CD4-positive, alpha-beta T cell treated with Interleukin-15 for 4 hours (primary cell): ENCODE measurements at regions not wholly inside any gene's neighbourhood (a gene's known extent, or its start where the extent isn't known, plus 50 kb on each side); places are given as distances from the start of the nearest gene placed in this dataset.

ENCODE experiments used
- DNase-seq: peaks from one replicate; pipeline ENCODE4 v3.0.0-alpha.2; 2020; ENCODE audit warnings: low spot score

DNA sequence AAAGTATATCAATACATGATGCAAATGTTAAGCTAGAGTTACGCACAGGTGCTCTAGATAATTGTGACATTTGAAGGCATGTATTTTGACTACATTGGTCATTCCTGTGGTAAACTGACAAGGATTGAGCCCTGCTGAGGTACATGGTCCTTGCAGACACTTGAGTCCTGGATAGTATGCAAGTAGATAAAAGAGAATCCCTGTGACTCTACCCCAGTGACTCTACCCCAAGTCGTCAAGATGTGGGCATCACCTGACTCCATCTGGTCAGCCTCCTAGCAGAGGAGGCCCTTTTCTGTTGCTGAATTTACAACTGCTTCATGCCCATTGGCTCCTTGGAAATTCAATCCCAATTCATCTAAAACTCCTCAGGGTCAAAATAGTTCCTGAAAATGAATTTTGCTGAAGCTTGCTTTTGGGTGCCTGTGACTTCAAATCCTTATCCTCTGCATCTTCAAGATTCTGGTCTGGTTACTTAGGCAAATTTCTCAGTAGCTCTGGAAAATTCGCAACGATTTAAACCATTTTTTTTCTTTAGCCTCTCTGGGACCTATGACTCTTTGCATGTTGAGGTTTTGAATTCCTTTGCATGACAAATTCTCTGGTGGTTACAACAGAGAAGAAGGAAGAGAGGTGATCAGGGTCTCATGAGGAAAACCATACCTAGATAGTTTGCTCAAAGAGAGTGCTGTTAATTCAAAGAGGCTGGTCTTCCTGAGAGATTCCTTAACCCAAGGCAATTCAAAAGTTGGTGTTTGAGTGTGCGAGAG is 422.1 kb downstream of the FGF9 start:
- no peak for DNase-seq

DNA sequence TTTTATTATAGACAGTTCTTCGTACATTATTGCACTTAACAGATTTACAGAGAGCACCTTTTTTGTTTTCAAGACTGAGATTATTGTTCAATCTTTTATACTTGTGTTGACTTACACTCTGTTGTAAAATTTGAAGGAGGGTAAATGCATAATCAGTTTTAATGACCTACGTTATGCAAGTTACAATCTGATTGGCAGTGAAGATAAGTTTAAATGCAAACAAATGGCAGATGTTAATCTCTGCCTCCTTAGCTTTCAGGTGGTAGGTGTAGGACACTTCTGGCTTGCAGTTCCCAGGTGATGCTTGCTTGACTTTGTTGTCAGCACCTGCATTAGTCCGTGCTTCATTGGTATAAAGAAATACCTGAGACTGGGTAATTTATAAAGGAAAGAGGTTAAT is 424.9 kb downstream of the FGF9 start:
- DNase-seq, result no peak

DNA sequence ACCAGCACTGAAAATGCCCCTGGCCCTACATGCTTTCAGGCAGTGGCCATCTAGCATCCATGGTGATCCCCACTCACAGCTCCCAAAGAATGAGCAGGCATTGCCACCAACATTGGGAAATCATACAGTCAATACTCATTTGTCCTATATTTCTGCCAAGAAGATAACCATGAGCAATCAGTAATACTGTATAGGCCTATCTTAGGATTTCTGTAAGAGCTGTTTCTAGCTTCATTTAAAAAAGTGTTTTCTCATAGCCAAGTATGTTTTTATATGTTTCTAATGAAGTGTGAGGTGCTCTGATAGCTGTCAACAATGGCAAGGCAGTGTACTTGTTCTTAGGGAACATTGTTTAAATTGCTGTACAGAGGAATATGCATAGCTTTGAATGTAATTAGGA is 428.7 kb downstream of the FGF9 start:
- DNase-seq, result no peak

DNA sequence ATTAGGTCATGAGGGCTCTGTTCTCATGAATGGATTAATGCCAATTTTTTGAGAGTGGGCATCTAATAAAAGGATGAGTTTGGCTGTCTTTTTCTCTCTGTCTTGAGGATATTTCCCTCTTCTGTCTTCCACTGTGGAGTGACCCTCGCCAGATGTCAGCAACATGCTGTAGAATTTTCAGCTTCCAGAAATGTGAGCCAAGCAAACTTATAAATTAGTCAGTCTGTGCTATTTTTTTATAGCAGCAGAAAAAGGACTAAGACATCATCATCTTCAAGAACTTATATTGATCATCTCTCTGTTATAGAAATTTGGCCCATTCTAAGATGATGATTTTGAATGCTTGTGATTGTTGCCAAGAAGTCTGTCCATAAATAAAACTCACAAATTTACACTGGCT is 431.4 kb downstream of the FGF9 start:
- DNase-seq, result no peak

DNA sequence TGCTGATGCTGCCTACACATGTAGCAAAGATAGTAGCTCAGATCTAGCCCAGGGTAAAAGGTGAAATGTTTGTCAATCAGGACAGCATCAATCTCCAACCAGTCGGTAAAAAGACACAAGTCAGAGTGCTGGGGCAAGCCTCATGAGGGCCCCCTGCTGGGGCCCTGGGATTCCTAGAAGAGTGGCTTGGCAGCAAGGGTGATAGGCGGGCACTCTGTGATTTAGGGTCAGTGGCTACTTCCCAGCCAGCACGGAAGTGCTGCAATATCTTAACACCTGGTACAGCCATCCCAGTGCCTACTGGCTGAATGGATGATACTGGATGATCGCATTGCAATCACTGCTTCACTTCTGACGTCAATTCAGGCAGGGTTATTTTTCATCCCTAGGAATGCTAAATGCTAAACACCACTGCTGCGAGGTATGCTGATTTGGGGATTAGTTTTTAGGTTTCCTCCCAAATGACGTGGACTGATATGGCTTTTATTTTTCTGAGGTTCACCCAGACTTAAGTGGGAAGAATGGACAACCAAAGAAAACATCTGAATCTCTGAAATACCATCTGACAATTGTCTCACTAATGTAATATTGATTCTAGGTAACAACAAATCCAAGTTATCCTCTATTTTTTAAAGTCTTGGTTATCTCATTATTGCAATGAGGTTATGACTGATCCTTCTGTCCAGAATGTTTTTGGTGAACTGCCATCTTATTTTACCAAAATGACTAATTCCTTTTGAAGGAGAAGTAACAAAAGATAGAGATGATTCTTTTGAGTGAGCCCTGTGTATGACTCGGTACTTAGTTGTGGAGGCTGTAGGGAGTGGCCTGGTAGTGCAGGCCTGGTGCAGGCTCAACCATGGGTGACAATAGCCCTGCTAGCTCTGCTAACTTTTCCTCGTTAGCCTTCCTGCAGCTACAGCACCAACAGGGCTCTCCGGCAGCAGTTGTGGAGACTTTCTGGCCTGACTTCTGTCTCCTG is 432.5 kb downstream of the FGF9 start:
- DNase-seq, result no peak

DNA sequence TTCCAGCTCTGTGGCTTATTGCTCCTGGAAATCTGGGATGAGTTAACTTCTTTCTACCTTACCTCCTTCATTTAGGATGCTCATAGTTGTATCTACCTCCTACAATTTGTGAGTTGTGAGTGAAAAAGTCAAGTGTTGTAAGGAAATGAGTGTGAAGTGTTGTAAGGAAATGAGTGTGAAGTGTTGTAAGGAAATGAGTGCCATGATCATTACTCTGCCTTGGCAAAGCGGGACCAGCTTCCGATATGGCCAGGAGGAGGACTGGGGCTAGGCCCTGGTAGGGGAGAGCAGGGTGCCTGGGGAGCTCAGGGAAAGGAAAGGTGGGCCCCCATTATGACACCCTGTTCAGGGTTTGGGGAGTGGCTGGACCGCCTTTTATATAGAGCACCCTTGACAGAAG is 435.2 kb downstream of the FGF9 start:
- no peak for DNase-seq

DNA sequence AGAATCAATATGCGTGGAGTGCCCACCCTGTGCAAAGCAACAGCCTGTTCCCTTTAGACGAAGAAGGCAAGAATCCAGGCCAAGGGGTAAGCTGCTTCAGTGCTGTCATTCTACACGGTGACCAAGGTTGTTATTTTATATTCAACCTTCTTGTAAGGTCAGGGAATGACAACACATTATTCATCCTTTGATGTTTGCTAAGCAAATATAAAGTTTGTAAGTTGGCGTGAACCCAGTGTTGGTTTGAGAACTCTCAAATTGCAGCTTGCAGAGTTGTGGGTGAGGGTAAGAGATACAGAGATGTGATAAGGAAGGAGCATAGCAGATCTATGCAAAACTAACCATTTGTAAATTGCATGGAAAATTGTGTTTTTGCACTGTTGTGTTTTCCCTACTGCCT is 436.7 kb downstream of the FGF9 start:
- DNase-seq, result peak; percentile 16

DNA sequence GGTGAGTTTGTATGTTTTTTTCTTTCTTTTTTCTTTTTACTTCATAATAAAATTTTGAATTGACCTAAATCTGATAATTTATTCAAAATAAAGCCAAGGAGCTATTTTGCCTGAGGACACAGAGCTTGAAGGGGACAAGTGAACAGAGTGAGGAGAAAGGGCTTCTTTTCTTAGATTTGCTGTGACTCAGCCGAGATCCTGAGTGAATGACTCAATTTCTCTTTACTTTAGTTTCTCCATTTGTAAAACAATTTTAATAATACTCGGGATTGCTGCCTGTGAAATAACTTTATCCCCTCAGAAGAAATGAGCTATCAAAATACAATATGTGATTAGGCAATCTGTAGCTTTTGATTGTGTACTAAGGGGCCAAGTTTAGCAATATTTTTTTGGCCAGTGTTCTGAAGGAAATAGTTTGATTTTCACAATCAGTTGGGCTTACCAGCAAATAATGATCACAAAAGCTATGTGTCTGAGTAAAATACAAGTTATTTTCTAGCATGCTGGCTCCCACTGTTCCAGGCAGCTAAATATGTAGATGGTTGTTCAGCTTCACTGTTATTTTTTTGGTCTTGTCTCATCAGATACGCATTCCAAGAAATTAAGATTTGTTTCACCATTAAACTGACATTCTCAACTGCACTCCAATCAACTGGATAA is 437.5 kb downstream of the FGF9 start:
- DNase-seq, result peak; percentile 15

DNA sequence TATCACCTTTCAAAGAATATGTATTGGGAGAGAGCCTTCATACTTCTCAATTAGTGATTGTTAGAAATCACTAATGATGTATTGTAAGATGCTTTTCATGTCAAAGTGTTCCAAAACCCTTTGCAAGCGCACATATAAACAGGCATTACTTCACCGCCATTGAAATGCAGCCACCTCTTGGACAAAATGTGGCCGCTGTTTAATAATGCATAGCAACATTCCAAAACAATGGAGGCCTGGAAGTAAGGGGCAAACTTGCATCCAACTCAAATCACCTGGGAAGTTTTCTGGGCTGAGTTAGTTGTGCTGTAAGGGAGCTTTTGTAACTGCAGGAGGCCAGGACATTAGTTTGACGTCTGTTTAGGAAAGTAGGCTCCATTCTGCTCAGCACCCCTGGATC is 438.1 kb downstream of the FGF9 start:
- no peak for DNase-seq

DNA sequence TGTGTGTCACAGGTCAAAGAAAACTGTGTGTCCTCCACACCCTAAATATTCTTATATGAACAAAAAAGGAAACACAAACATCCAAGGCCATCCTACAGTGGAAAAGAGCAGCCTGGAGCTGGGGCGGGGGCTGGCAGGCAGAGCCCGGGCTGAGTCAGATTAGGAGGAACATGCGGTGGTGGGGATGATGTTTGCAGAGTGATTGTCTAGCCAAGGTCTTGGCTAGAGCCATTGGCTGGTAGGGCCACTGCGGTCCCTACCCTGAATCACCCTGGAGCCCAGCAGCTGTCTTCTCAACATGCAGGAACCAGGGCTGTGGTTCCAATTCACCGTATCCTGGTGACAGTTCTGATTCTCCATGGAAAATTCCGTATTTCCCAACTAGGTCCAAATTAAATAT is 439.5 kb downstream of the FGF9 start:
- no peak for DNase-seq

DNA sequence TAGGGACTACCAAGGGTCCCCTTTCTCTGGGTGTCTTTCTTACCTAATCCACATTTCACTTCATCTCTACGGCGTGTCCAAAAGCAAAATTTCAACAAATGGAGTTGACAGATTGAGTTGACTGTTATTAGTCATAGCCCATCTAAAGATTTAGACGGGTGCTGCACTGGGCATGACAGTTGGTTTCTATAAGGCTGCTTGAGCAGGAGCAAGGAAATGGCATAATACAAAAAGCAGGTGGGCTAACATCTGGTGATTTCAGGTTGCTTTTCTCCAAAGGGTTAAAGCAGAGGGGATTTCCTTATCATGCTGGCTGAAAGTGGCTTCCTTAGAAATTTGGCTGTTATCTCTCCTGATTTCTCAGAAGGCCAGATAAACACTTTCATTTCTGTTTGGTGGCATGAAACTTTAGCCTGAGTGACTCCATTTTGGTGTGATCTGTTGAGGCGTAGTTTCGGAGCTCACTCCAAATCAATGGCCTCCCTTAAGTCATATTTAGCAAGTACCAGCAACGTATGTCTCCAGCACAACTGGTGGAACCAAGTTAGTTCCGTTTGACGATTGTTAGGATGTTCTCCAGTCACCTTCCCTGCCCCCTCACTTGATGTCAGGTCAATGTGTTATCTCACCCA is 440.4 kb downstream of the FGF9 start:
- DNase-seq, result no peak

DNA sequence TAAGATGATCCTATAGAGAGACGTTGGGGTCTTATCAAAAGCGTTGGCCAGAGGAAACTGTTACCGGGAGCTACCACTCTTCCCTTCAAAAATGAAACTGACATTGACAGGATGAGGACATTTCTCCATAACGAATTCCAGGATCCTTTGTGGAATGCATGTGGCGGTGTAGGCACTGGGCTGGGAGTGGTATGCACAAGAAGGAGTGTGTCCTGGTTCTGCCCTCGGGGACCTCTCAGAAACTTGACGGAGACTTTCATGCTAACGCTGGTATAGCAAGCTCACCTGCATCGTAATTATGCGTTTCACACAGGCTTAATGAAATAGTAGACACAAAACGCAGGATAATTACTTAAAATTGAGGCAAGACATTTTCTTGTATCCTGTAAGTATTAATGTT is 441.1 kb downstream of the FGF9 start:
- no peak for DNase-seq

DNA sequence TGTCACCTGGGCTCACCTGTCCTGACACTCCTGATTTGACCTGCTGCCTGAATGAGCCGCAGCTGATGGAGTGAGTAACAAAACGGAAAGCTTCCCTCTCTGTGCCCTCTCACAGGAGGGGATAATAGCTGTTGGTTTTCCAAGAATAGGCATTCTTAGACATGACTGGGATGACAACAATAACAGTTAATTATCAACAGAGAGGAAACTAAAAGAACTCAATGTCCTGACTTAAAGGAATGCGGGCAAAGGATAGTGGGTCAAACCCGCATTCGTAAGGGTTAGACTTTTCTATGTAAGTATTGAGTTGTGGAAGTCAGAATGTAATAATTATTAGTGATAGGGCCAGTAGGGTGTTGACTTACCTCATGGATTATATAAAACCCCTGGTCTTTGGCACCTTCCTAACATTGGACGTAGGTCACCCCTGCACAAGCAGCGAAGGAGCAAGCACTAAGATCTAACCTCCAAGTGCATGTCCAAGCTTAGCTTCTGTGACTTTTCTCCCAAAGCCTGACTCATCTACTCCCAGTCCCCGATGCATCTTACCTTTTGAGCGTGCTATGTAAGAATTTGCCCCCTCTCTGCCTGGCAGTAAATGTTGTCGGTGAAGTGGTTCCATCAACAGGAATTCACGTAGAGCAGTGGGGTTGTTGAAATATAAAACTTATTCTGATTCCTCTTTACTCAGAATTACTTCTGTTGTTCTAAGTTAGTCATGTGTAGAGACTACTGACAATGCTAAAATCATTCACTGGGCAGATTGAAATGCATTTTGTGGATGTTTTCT is 442.3 kb downstream of the FGF9 start:
- DNase-seq, result no peak

DNA sequence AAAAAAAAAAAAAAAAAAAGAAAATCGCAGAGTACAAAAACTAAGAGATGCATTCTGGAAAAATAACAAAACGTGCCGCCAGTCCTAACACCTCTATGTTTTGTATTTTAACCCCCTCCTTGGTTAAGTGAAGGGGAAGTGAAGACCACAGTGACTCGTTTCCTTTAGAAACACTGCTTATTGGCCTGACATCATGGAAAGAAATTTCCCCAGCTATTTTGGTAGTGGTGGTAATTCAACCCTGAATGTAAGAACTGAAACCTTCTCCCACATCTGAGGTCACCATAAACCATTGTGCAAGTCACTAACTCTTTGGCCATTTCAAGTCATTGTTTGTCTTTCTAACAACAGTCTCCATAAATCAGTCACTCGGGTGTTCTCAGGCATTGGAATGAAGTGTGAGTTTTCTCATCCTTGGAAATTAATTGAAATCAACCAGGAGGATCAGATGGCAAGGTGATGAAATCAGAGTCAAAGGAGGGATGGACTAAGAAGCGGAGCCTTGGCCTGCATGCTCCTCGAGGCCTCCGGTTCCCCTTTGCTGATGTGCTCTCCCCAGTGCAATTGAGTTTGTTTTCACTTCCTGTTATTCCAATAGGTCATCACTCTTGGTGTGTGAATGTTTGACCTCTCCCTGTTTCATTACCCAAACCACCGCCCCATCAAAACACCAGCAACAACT is 443.9 kb downstream of the FGF9 start:
- DNase-seq, result peak; percentile 58

DNA sequence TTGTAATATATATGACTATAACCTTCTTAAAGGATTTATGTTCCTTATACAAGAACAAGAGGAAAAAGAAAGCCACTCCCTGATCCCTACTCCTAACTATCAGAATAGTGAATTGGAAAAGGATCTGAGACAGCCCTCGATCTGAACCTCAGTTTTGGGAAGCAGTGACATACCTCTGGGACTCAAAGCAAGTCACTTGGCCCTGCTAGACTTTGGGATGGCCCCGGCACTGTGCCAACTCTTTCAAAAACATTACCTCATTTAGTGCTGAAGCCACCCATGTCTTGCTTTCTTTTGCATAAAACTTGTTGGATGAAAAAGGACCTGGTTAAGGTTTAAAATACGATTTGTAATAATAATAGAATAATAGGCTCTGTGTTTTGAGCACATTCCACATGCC is 447.3 kb downstream of the FGF9 start:
- DNase-seq, result no peak

DNA sequence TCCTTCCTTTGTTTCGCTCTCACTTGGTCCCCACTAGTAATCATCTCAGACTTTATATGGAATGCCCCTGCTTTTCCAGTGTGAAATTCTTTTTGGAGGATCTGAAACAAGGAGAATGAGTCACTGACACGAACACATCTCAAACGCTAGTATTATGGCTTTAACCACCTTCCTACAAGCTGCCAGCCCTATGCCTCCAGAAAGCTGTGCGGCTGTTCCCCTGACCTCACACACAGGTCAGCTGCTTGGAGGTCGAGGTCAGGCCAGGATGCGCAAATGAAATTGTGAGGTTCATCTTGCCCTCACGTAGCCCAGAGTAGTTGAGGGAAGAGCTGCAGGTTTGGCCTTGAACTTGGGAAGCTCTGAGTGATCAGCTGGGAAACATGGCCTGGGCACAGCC is 449.8 kb downstream of the FGF9 start:
- DNase-seq, result no peak

DNA sequence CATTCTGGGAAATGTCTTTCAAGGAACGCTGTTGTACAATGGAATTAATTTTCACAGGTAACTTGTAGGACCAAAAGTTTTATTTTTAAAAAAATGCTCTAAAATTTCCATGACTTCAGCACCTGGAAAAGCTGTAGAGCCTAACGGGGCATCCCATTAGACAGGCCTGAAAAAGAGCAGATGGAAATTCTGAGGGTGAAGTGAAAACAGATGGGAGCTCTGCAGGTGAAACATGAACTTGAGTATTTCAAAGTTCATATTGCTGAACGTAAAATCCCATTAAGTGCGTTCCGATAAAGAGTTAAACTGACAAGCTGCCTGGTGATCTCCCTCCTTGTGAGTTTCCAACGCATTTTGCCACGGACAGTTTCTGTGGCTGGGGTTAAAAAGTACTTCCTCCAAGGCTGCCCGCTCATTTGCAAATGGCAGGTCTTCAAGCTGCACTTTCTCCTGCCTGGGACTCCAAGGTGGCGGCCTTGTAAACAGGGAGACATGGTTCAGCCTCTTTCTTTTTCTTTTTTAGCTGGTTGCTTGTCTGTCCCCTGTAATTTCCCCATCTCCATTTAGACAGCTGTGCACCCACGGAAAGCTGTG is 450.4 kb downstream of the FGF9 start:
- DNase-seq, result no peak

DNA sequence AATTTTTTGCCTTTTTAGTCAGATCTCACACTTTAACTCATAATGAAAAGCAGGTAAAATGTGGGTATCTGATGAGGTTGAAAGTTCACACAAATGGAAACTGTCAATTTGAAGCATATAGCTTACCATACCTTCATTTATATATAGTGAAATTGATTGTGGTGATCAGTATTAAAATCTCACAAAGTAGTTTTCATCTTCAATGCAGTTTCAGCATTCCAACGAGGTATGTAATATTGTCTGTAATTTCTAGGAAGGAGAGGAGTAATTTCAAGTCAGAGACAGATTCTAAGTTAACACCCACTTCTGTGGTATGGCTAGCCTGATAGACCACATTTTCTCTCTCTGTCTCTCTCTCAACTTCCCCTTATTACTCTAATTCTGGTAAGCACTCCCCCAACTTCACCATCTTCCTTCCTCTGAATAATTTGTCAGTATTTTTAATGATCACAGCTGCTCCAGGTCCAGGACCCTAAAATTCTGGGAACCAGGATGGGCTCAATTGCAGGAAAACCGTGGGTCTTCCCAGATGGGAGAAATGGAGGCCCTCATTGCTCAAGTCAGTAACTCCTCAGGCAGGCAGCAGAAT is 455.7 kb downstream of the FGF9 start:
- DNase-seq, result no peak

DNA sequence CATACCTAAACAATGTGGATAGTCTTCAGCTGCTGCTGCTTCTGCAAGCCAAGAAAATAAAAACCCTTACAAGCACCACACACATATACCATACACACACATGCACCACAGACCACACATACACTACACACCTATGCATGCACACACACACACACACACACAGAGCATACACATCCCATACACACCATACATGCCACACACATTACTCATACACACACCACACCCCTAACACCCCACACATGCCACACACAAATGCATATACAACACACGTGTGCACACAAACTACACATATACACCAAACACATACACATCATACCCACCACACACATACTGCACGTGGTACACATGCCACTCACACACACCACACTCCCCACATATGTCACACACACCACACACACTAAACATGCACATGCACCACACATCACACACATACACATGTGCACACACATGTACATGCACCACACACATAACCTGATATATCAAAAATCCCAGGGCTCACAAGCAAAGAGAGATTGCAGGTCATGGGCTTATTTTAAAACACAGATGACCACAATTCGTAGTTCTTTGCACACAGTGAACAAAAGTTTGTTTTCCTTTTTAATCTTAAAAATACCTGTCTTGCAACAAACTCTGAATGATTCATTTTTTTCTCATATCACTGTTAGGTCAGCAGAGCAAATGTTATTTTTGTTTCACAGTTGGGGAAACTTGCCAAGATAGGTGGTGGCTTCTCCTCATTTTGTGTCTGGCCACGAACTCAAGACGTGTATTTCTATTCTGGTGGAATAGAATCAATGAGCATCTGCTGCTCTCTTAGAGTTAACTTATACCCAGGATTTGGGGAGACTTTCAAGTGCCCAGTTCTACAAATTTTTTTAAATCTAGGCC is 456.6 kb downstream of the FGF9 start:
- DNase-seq, result no peak
